Effector memory CD8-positive, alpha-beta T cell (primary cell): ENCODE measurements at regions not wholly inside any gene's neighbourhood (a gene's known extent, or its start where the extent isn't known, plus 50 kb on each side); places are given as distances from the start of the nearest gene placed in this dataset.

Experiments used
- ATAC-seq: fragments of 150-1000 bp; cut with Tn5 transposase; replicated peaks from 2 replicates; pipeline ENCODE4 v1.10.0; 2021; ENCODE audit warnings: mild to moderate bottlenecking, moderate library complexity
- DNase-seq, 3 experiments: peaks; one replicate each; pipeline ENCODE4 v3.0.0; 2021
- H3K27ac Mint-ChIP-seq, 2 donors: one replicate each; pipeline ENCODE4 v1.8.0; 2022; ENCODE audit warnings: mild to moderate bottlenecking in 2 of 2, mixed read lengths in 2 of 2, moderate library complexity in 2 of 2
- H3K27me3 Mint-ChIP-seq, 2 donors: one replicate each; pipeline ENCODE4 v1.8.0; 2022; ENCODE audit warnings: mixed read lengths in 2 of 2
- H3K36me3 Mint-ChIP-seq: one replicate; pipeline ENCODE4 v1.8.0; 2022; ENCODE audit warnings: mild to moderate bottlenecking, moderate library complexity, mixed read lengths; ENCODE audit not compliant: insufficient read depth
- H3K4me1 Mint-ChIP-seq, 2 donors: one replicate each; pipeline ENCODE4 v1.8.0; 2022; ENCODE audit warnings: low read depth in 2 of 2, mixed read lengths in 2 of 2
- H3K4me3 Mint-ChIP-seq, 2 donors: one replicate each; pipeline ENCODE4 v1.8.0; 2022; ENCODE audit warnings: mild to moderate bottlenecking in 2 of 2, mixed read lengths in 2 of 2, moderate library complexity in 2 of 2
- H3K9me3 Mint-ChIP-seq, 2 donors: one replicate each; pipeline ENCODE4 v1.8.0; 2022; ENCODE audit warnings: mixed read lengths in 2 of 2

DNA sequence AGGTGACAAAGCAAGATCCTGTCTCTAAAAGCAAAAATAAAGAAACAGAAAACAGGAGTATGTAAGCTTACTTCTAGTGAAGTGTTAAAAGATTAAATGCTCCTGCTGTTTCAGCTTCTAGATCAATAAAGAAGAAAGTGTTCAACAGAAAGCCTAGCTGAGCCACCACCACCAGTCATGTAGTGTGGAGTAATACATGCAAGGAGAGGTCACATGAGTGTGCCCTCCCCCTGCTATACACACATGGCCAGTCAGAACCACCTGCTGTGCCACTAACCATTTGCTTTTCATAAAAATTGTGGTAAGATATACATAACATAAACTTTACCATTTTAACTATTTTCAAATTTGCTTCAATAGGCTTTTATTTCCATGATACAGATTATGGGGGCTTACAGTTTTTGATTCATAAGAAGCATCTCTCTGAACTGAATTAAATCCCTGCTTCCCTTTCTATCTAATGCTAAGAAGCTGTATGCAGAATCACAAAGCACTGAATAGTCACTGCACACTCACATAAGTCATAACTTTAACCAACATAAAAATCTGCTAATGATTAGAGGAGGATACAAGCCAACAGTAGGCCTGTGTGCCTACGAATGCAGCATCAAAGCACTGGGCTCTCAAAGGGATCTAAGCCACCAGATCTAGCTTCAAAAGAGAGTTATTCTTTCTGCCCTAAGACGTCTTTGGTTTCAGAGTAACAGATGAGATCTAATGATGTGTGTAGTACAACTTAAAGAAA lies 515.5 kb downstream of the C12orf50 start:
- Mint-ChIP-seq H3K27me3 (no peaks in the 10 kb centered on the region), H3K27ac (no peak overlapping the region), H3K9me3 (peaks cover 2 to 12% of the 10 kb centered on the region in 2 donors), H3K4me1 (no peaks in the 10 kb centered on the region), H3K36me3 (no peaks in the 10 kb centered on the region), H3K4me3 (no peak overlapping the region)
- ATAC-seq = no peak
- DNase-seq = no peak

DNA sequence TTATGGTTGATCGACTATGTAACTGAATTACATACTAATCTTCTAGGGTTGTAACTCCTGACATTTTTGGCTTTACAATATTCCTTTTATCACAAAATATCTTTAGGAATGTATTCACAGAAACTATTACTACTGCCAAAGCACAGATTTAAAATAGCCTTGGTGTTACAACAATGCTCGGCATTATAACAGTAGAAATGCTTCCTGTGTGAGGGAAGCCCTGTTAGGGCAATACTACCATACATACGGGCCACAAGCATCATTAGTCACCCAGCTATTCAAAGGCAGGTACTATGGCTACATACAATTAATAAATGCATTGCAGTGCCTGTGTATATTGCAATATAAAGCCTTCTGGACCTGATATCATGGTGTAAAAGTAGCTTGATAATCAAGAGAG lies 517.8 kb downstream of the C12orf50 start:
- Mint-ChIP-seq H3K36me3 (no peaks in the 10 kb centered on the region), H3K4me1 (no peaks in the 10 kb centered on the region), H3K27me3 (no peaks in the 10 kb centered on the region), H3K9me3 (peaks cover 5 to 7% of the 10 kb centered on the region in 2 donors), H3K27ac (no peak overlapping the region), H3K4me3 (no peak overlapping the region)
- ATAC-seq (no peak), DNase-seq (no peak)

DNA sequence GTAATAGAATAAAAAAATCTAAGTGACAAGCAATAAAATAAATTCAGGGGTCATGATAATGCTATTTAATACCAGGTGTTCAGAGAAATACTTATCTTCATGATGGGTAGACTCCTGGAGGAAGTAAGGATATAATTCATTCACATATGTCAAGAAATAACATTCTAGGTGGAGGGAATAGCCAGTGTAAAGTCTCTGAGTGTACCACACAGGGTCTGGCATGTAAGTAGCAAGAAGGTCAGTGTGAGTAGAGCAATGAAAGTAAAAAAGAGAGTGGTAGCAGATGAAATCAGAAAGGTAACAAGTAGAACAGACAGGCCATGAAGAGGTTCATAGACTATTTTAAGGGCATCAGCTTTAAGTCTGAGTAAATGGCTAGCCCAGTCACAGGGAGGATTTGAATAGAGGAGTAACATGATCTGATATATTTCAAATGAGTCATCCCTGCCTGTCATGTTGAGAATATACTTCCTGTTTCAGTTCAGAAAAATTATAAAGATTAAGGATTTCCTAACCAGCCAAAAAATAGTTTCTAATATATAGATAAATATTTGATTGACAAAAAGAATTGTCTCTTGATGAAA lies 519.9 kb downstream of the C12orf50 start:
- Mint-ChIP-seq H3K9me3 (peaks cover 7 to 8% of the 10 kb centered on the region in 2 donors), H3K4me1 (no peaks in the 10 kb centered on the region), H3K4me3 (no peak overlapping the region), H3K36me3 (no peaks in the 10 kb centered on the region), H3K27ac (no peak overlapping the region), H3K27me3 (no peaks in the 10 kb centered on the region)
- DNase-seq (no peak), ATAC-seq (no peak)

DNA sequence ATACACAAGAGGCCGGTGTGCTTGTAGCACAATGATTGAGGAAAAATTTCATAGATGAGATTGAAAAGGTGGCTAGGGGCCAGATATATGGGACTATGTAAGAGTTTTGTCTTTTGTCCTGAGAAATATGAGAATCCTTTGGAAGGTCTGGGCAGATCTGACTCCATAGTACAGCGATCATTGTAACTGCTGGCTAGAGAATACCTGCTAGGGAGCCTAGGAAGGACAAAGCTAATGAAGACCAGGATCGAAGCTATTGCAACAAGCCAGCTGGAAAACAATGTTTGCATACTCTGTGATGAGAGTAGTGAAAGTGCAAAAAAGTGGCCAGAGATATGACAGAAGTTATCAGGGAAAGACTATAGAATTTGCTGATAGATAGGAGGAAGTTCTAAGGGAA lies 537.6 kb downstream of the C12orf50 start:
- Mint-ChIP-seq H3K9me3 (peaks cover 0 to 6% of the 10 kb centered on the region in 2 donors), H3K36me3 (no peaks in the 10 kb centered on the region), H3K4me3 (no peak overlapping the region), H3K27me3 (no peaks in the 10 kb centered on the region), H3K4me1 (no peaks in the 10 kb centered on the region), H3K27ac (no peak overlapping the region)
- ATAC-seq (no peak), DNase-seq (no peak)

DNA sequence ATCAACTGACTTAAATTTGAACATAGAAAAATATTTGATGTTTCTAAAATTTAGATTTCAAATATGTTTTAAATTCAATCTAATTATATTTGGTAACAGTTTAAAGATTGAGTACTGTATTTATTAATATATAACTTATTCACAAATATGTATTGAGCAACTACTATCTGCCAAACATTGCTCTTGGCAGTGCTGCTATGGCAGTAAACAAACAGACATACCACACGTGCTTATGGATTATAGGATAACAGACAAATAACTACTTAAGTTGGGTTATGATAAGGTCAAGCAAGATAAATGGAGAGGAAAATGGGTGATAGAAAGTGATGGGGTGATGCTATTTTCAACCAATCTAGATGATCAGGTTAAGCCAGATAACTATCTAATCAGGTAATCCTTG lies 538.1 kb downstream of the C12orf50 start:
- Mint-ChIP-seq H3K4me3 (no peak overlapping the region), H3K36me3 (no peaks in the 10 kb centered on the region), H3K27me3 (no peaks in the 10 kb centered on the region), H3K27ac (no peak overlapping the region), H3K9me3 (peaks cover 0 to 6% of the 10 kb centered on the region in 2 donors), H3K4me1 (no peaks in the 10 kb centered on the region)
- DNase-seq = no peak
- no peak for ATAC-seq

DNA sequence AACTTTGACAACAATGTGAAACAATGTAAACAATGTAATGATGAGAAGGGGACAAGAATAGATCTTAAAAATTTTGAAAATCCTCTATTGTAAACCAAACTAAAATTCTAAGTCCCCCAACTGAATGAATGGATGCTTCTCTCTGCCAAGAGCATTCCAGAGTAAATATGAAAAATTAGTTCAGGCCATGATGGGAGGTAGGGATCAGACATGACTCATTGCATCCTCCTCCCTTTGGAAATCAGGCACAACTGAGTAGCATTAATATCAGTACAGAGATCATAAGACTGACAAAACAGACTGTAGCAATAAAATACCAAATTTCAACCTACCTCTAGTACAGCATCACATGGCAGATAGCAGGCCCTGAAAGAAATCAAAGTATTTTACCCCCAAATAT lies 559.9 kb downstream of the C12orf50 start:
- no peaks in the 10 kb centered on the region for H3K36me3 Mint-ChIP-seq
- H3K27ac Mint-ChIP-seq = no peak overlapping the region
- no peak for ATAC-seq

DNA sequence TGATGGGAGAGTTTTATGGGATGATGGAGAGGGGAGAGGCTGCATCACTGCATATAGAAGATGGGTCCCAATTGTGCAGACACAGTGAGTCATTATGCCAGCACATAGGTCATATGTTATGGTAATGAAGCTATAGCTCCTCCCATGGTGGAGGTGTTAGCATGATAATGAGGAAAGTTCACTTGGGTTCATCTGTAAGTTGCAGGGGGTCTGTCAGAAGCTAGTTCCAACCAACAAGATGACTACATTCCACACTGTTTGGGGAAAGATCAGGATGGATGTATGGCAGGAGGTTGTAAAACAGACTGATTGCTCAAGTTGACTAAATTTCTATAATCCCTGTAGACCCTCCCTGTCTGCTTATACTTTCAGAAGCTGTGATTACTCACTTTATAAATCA lies 561.3 kb downstream of the C12orf50 start:
- Mint-ChIP-seq H3K9me3 (peaks cover 7% of the 10 kb centered on the region in 2 donors), H3K27me3 (no peaks in the 10 kb centered on the region), H3K4me3 (no peak overlapping the region), H3K4me1 (no peaks in the 10 kb centered on the region), H3K36me3 (no peaks in the 10 kb centered on the region), H3K27ac (no peak overlapping the region)
- no peak for ATAC-seq
- no peak for DNase-seq

More for the DNA sequence above, 559.9 kb downstream of the C12orf50 start:
- Mint-ChIP-seq H3K4me1 (no peaks in the 10 kb centered on the region), H3K4me3 (no peak overlapping the region), H3K27me3 (no peaks in the 10 kb centered on the region), H3K9me3 (peaks cover 7 to 12% of the 10 kb centered on the region in 2 donors)
- no peak for DNase-seq

DNA sequence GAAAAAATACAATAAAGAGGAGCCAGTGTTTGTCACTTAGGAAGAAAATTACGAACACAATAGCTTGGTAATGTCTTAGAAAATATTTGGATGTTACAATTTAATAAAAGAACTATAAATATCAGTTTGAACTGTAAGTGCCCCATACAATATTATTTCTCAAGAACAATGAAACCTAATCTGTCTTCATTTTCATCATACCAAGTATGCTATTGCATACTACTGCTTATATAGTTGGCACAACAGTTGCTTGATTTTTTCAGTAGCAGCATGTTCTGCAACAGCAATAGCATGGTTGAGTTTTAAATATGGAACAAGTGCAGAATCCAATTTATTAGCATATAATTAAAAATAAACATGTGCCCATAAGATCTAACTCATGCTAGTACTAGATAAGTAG lies 564.6 kb downstream of the C12orf50 start:
- no peak for ATAC-seq
- H3K36me3 Mint-ChIP-seq = no peaks in the 10 kb centered on the region
- no peak overlapping the region for H3K27ac Mint-ChIP-seq

DNA sequence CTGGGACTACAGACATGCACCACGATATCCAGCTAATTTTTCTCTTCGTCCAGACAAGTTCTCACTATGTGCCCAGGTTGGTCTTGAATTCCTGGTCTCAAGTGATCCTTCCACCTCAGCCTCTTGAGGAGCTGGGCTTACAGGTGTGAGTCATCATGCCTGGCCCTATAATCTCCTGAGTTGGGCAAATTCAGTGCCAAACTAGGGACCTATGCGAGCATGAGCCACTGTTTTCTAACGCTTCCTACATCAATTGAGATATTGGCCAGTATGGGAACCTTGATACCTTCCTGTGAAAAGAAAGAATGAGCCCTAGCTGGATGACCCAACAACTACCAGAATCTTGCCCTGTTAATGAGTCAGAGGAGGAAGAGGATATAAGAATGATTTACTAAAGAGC lies 585.2 kb downstream of the C12orf50 start:
- DNase-seq (no peak), ATAC-seq (no peak)
- Mint-ChIP-seq H3K9me3 (peaks cover 4 to 7% of the 10 kb centered on the region in 2 donors), H3K27ac (no peak overlapping the region), H3K36me3 (peaks cover 3% of the 10 kb centered on the region), H3K4me3 (no peak overlapping the region), H3K4me1 (no peaks in the 10 kb centered on the region), H3K27me3 (no peaks in the 10 kb centered on the region)

More for the DNA sequence above, 564.6 kb downstream of the C12orf50 start:
- Mint-ChIP-seq H3K27me3 (no peaks in the 10 kb centered on the region), H3K9me3 (peaks cover 5 to 7% of the 10 kb centered on the region in 2 donors), H3K4me3 (no peak overlapping the region), H3K4me1 (no peaks in the 10 kb centered on the region)
- DNase-seq = no peak

DNA sequence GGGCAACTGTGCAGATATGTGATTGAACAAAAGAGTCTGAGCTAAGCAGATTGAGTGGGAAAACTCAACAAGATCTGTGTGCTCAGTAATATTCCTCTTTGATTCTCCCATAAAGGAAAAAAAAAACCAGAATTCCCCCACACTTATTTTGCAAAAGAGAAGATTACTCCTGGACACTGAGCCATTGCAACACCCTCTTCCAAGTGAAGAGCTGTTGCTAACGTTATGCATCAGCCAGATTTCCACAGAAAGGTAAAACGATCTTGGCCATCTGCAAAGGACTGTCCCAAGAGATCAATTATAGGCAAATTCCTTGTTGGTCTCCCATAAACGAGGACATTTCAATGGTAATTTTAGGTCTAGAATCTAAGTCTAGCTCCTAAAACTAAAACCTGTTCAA lies 587.7 kb downstream of the C12orf50 start:
- Mint-ChIP-seq H3K27me3 (no peaks in the 10 kb centered on the region), H3K36me3 (peaks cover 3% of the 10 kb centered on the region), H3K9me3 (peaks cover 6 to 14% of the 10 kb centered on the region in 2 donors), H3K27ac (no peak overlapping the region), H3K4me1 (no peaks in the 10 kb centered on the region), H3K4me3 (no peak overlapping the region)
- no peak for ATAC-seq
- DNase-seq = no peak

DNA sequence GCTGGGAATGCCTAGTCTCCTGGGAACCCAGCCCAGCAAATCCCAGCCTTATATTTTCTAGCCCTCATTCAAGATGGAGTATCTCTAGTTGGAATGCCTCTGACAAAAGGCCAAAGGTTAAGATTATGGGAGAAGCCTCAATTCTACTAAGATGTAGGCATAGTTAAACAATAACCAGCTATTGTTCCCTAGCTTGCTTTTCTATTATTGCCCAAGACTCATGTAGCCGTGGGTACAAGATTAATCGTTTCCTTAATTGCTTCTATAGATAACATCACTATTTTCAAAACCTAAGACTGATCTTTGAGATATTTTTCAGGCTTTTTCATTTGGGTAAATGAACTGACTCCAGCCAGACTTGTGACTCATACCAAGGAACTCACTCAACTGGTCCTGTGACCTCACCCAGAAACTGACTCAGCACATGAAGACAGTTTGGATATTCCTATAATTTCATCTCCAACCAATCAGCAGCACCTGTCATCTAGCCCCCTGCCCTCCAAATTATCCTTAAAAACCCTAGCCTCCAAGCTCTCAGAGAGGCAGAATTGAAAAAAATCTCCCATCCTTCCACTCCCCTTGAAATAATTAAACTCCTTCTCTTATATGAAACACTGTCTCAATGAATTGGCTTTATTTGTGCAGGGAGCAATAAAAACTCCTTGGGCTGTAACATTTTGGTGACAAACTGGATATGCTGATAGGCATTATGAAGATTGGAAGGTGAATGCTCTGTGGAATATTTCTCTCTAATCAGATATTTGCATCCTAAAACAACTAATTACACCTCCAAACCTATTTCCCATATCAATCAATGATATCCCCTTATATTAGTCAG lies 589.0 kb downstream of the C12orf50 start:
- peaks cover 3% of the 10 kb centered on the region for H3K36me3 Mint-ChIP-seq
- H3K4me1 Mint-ChIP-seq = no peaks in the 10 kb centered on the region
- no peak overlapping the region for H3K4me3 Mint-ChIP-seq
- H3K27ac Mint-ChIP-seq = no peak overlapping the region
- no peaks in the 10 kb centered on the region for H3K27me3 Mint-ChIP-seq
- no peak for DNase-seq
- ATAC-seq = no peak
- H3K9me3 Mint-ChIP-seq = peaks cover 6 to 14% of the 10 kb centered on the region in 2 donors

DNA sequence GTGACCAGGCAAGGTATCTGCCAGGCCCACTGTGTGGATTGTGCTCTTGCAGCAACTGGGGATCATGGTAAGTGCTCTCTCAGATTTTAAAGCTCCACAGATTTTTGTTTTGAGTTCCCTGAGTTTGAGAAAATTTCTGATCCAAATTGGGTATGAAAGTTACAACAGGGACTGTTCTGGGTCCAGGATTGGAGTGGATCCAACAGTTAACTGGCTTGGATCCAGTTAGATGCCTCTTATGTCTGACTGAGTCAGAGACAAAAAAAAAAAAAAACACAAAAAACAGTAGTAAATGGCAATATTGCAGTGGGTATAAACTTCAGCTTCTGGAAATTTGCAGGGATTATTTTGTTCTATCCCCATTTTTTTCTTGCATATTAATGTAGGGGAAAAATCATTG lies 598.8 kb downstream of the C12orf50 start:
- no peaks in the 10 kb centered on the region for H3K27me3 Mint-ChIP-seq
- H3K9me3 Mint-ChIP-seq = peaks cover 12 to 14% of the 10 kb centered on the region in 2 donors
- DNase-seq (no peak), ATAC-seq (no peak)
- H3K36me3 Mint-ChIP-seq = no peaks in the 10 kb centered on the region
- no peaks in the 10 kb centered on the region for H3K4me1 Mint-ChIP-seq
- H3K4me3 Mint-ChIP-seq = no peak overlapping the region
- no peak overlapping the region for H3K27ac Mint-ChIP-seq

DNA sequence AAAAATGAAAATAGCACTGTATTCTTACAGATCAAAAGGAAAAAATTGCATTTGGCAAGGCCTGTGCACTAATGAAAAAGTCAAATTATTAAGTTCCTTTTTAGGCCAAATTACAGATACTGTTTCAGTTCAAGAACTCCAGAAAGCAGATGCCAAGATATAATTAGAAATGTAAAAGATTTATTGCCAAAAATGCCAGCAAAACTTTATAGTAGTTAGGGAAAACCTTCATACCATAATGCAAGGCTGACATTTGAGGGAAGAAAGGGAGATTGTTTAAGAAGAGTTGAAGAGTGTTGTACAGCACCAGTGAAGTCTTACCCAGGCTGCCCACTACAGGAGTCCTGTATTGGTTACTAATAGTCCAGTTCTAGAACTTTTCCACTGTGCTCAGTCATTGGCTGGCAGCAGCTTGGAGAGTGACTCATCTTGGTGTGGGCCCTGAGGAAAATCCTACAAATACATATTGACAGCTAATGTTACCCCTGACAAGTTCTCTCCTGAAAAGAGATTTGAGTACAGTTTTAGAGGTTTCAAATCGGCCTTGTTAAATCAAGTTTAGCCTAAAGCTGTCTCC lies 600.4 kb downstream of the C12orf50 start:
- DNase-seq = no peak
- Mint-ChIP-seq H3K9me3 (peaks cover 12 to 14% of the 10 kb centered on the region in 2 donors), H3K27ac (no peak overlapping the region), H3K36me3 (no peaks in the 10 kb centered on the region), H3K4me1 (no peaks in the 10 kb centered on the region), H3K4me3 (no peak overlapping the region), H3K27me3 (no peaks in the 10 kb centered on the region)
- ATAC-seq = no peak
